Activated CD8-positive, alpha-beta T cell treated with anti-CD3 and anti-CD28 coated beads for 36 hours (primary cell): ENCODE measurements at regions not wholly inside any gene's neighbourhood (a gene's known extent, or its start where the extent isn't known, plus 50 kb on each side); places are given as distances from the start of the nearest gene placed in this dataset.

ENCODE experiments used
- ATAC-seq: fragments of 200-7000 bp; cut with Tn5 transposase; one replicate; pipeline ENCODE4 v1.10.0; 2021; ENCODE audit warnings: mild to moderate bottlenecking, moderate library complexity
- CTCF ChIA-PET: fragments of 350-600 bp; sonication (Branson Sonifier 250); formaldehyde crosslinking; loops from one replicate; lab custom pipeline; 2021; ENCODE audit warnings: antibody characterized with exemption; lab: Charles Lee
- POLR2A ChIA-PET: fragments of 350-600 bp; sonication (Branson Sonifier 250); formaldehyde crosslinking; loops from one replicate; lab custom pipeline; 2021; ENCODE audit warnings: antibody characterized with exemption; lab: Charles Lee
- DNase-seq: peaks from one replicate; pipeline ENCODE4 v3.0.0-alpha.2; 2020
- H3K27ac Mint-ChIP-seq: one replicate; pipeline ENCODE4 v1.8.0; 2021; ENCODE audit warnings: mild to moderate bottlenecking, mixed read lengths
- H3K27me3 Mint-ChIP-seq: one replicate; pipeline ENCODE4 v1.8.0; 2021; ENCODE audit warnings: mixed read lengths
- H3K36me3 Mint-ChIP-seq: one replicate; pipeline ENCODE4 v1.8.0; 2021; ENCODE audit warnings: low read depth, mixed read lengths
- H3K4me1 Mint-ChIP-seq: one replicate; pipeline ENCODE4 v1.8.0; 2021; ENCODE audit warnings: low read depth, mixed read lengths
- H3K4me3 Mint-ChIP-seq: one replicate; pipeline ENCODE4 v1.8.0; 2021; ENCODE audit warnings: mild to moderate bottlenecking, moderate library complexity, mixed read lengths
- H3K9me3 Mint-ChIP-seq: one replicate; pipeline ENCODE4 v1.8.0; 2021; ENCODE audit warnings: mixed read lengths
- intact Hi-C: fragments of 100-400 bp; cut with micrococcal nuclease; formaldehyde crosslinking; loops from one replicate; pipeline ENCODE4 v1.10.0; 2022
- TF ChIP-seq, protein P1 (sequence below): fragments of 200-600 bp; IDR thresholded peaks from one replicate; pipeline ENCODE4 v1.8.0; 2022; ENCODE audit warnings: antibody characterized with exemption, mild to moderate bottlenecking

DNA sequence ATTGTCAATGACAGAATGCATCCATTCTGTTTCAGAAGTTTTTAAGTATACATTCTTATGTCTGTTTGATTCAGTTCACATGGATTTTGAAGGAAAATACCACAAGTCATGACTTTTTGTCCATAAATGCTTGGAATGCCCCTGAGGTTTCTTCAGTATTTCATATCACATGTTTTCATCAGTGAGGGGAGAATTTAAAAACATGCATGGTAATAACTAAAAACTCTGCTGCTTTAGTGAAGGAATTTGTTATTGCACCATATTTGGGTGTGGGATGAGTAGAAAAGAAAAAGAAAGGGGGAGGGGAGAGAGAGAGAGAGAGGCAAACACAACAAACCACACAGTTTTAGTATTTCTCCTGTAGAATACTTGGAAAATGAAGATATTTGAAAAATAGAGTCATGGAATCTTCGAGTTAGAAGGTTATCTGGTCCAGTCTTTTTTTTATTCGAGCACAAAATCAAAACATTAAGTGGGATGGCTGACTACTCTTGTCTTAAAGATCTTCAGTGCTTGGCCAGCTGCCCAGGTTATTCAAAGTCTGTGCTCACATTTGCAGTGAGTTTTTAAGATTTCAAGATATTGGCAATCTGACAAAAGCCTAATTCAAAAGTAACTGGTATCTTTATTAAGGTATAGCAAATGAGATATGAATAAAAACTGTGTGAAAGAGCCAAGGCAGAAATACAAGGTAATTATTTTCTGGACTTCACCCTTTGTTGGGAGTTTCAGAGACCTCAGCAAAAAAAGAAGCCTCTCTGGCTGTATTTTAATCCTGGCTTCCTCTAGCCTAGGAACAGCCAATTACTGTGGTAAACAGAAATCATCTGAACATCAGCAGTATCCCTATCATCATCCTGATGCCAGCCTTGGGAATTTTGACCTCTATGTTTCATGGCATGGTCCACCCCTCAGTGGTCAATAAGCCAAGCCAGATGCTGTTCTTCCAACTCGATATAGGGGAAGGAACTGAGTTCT is 687.9 kb upstream of the CITED2 start:
- no peak for ATAC-seq
- intact Hi-C loops = no loop called here
- Mint-ChIP-seq H3K36me3 (no peaks in the 10 kb centered on the region), H3K9me3 (no peaks in the 10 kb centered on the region), H3K27me3 (peaks cover 11% of the 10 kb centered on the region), H3K27ac (no peak overlapping the region), H3K4me1 (no peaks in the 10 kb centered on the region), H3K4me3 (no peak overlapping the region)
- POLR2A ChIA-PET = no interaction called here
- DNase-seq = no peak
- TF ChIP-seq, protein P1, sequence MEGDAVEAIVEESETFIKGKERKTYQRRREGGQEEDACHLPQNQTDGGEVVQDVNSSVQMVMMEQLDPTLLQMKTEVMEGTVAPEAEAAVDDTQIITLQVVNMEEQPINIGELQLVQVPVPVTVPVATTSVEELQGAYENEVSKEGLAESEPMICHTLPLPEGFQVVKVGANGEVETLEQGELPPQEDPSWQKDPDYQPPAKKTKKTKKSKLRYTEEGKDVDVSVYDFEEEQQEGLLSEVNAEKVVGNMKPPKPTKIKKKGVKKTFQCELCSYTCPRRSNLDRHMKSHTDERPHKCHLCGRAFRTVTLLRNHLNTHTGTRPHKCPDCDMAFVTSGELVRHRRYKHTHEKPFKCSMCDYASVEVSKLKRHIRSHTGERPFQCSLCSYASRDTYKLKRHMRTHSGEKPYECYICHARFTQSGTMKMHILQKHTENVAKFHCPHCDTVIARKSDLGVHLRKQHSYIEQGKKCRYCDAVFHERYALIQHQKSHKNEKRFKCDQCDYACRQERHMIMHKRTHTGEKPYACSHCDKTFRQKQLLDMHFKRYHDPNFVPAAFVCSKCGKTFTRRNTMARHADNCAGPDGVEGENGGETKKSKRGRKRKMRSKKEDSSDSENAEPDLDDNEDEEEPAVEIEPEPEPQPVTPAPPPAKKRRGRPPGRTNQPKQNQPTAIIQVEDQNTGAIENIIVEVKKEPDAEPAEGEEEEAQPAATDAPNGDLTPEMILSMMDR = no peak
- CTCF ChIA-PET = no interaction called here

DNA sequence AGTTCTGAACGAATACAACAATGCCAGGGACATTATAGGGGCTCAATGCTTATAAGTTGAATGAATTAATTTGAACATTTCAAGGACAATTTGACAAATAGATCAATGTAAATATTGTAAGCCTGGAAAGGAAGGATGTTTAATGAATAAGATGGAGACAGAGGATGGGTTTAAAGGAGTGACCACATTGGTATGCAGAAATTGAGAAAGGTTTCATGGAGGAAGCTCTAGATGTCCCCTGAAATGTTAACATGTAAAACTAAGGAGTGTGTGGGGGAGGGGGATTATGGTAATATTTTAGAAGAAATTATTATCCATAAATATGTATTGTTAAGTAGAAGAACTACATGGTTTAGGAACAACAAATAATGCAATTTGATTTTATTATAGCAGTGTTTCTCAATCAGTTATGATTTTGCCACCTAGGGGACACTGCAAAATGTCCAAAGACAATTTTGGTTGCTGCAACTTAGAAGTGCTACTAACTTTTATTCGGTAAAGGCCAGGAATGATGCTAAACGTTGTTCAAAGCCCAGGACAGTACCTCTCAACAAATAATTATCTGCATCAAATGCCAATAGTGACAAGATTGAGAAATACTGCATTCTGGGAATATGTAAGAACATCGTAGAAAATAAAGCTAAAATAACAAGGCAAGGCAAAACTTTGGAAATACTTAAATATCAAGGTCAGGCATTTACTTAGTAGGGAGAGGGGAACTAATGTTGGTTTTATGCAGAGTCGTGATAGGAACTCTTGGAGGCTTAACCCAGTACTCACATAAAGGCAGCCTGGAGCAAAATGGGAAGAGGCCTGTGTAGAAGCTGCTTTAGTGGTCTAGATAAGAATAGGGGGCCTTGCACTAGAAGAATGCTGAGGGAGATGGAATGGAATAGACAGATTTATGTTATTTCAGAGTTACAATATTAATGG is 686.9 kb upstream of the CITED2 start:
- TF ChIP-seq, protein P1 = no peak
- no peaks in the 10 kb centered on the region for H3K9me3 Mint-ChIP-seq
- H3K4me3 Mint-ChIP-seq = no peak overlapping the region
- no peak for DNase-seq
- H3K4me1 Mint-ChIP-seq = no peaks in the 10 kb centered on the region
- CTCF ChIA-PET = no interaction called here
- peaks cover 13% of the 10 kb centered on the region for H3K27me3 Mint-ChIP-seq
- no peak overlapping the region for H3K27ac Mint-ChIP-seq
- POLR2A ChIA-PET = no interaction called here
- no peak for ATAC-seq
- H3K36me3 Mint-ChIP-seq = no peaks in the 10 kb centered on the region
- intact Hi-C loops = no loop called here

DNA sequence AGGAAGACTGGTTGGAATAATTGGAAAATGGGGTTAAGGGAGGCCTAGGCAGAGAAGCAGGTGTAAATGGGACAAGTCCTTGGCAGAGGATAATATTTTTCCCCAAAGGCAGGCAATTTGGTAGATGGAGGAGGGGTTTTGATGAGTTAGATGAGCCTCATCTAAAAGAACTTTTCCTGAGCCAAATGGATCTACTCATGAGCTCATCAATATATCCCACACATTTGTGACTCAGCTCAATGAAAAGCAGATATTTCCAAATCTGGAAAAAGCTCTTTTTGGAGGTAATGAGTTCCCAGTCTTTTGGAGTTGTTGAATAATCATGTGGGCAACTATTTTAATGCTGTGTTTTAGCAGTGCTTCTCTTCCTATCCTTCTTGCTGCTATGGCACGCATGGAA is 685.5 kb upstream of the CITED2 start:
- ATAC-seq = no peak
- no peak for DNase-seq
- no peaks in the 10 kb centered on the region for H3K36me3 Mint-ChIP-seq
- H3K9me3 Mint-ChIP-seq = no peaks in the 10 kb centered on the region
- TF ChIP-seq, protein P1 = no peak
- no peak overlapping the region for H3K27ac Mint-ChIP-seq
- no peak overlapping the region for H3K4me3 Mint-ChIP-seq
- POLR2A ChIA-PET = no interaction called here
- CTCF ChIA-PET = no interaction called here
- H3K27me3 Mint-ChIP-seq = peaks cover 13% of the 10 kb centered on the region
- no peaks in the 10 kb centered on the region for H3K4me1 Mint-ChIP-seq
- intact Hi-C loops = no loop called here

DNA sequence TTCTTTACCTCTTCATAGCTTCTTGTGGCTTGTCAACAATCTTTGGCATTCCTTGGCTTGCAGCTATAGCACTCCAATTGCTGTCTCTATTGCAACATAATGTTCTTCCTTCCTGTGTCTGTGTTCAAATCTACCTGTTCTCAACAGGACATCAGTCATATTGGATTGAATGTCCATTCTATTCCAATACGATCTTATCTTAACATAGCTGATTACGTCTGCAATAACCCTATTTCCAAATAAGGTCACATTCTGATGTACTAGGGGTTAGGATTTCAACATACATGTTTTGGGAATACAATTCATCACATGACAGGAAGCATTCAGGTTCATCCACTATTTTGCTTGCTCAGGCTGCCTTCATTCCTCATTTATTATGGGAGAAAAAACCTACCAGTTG is 684.4 kb upstream of the CITED2 start:
- ATAC-seq = no peak
- intact Hi-C loops = no loop called here
- no peak overlapping the region for H3K27ac Mint-ChIP-seq
- DNase-seq = no peak
- ChIA-PET POLR2A (interaction anchor here (0.6 kb wide), 1 partner anchor 116 kb away, joined by 3 read pairs; no protein-coding TSS in a partner anchor), CTCF (no interaction called here)
- no peak overlapping the region for H3K4me3 Mint-ChIP-seq
- TF ChIP-seq, protein P1 = no peak
- H3K4me1 Mint-ChIP-seq = no peaks in the 10 kb centered on the region
- no peaks in the 10 kb centered on the region for H3K9me3 Mint-ChIP-seq
- peaks cover 13% of the 10 kb centered on the region for H3K27me3 Mint-ChIP-seq
- H3K36me3 Mint-ChIP-seq = no peaks in the 10 kb centered on the region
